ENCODE measurements at regions not wholly inside any gene's neighbourhood (a gene's known extent, or its start where the extent isn't known, plus 50 kb on each side); places are given as distances from the start of the nearest gene placed in this dataset.
"Not testable (repeated sequence)": the region's sequence is repeated elsewhere in the genome, so short reads cannot be mapped to it uniquely, and the experiment has no call there.

DNA sequence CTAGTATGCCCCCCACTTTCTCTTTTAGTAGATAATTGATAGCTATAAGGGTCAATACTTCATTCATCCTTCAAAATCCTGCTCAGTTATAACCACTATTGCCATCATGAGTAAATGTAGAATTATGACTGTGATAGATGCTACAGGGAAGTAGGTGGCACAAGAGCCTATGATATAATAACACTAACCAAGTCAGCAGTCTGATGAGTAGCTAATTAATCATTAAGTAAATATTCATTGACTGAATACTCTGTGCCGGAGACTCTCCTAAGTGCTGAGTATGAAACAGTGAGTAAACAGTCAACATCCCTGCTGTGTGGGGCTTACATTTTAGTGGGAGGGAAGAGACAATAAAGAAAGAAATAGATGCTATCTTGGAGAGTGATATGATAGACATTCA is 430.3 kb upstream of the ZNF462 start:
- no peak for DNase-seq (ENCODE audit: low spot score)

- no peak for DNase-seq (ENCODE audit: low spot score)
Observed at GRCh38 chr9:106438928-106439327, 424.0 kb upstream of the ZNF462 start.

DNA sequence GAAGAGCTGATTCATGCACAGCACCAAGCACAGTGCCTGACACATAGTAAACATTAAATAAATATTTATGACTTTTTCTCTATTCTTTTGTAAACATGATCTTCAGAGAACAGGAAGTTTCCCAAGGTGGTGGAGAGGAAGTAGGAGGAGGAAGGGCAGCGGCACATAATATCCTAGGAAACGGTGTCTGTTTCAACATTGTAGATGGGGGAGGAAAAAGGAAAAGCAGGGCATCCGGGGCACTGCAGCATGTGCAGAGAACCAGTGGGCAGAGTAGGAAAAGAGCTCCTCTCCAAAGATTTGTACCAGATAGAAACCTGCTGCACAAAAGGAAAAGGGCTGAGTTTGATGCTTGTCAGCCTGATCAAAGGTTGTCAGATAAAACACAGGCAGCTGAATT is 421.7 kb upstream of the ZNF462 start:
- DNase-seq (ENCODE audit: low spot score): no peak

DNA sequence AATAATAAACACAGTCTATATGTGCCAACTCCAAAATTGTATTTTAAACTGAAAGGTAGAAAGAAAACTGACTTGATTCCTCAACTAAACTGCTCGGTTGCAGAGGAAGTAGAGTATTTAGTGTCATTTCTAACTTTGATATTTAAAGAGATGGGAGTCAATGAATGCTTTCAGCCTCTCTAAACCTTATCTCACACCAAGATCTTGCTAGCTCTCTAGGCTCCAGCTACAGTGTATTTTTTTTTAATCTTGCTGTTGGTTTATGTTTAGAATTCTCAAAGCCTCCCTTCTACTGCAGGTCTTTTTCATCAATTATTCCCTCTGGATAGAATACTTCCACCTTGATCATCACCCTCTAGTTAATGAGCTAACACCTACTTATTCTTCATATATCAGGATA is 419.4 kb upstream of the ZNF462 start:
- no peak for DNase-seq (ENCODE audit: low spot score)

DNA sequence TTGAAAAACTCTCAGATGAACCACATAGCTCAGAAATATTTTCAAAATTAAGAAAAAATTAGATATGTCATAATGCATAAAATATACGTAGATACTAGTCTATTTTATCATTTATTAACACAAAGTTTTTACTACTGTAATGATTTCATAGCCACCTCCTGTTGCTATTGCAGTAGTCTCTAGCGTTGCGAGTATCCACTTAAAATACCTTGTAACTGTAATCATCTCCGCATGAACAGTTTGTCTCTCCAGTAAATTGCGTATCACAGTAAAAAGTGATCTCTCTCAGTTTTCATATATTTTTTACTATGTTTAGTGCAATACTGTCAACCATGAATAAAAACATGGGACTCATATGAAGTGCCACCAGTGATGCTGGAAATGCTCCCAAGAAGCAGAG is 417.9 kb upstream of the ZNF462 start:
- DNase-seq (ENCODE audit: low spot score): no peak

DNA sequence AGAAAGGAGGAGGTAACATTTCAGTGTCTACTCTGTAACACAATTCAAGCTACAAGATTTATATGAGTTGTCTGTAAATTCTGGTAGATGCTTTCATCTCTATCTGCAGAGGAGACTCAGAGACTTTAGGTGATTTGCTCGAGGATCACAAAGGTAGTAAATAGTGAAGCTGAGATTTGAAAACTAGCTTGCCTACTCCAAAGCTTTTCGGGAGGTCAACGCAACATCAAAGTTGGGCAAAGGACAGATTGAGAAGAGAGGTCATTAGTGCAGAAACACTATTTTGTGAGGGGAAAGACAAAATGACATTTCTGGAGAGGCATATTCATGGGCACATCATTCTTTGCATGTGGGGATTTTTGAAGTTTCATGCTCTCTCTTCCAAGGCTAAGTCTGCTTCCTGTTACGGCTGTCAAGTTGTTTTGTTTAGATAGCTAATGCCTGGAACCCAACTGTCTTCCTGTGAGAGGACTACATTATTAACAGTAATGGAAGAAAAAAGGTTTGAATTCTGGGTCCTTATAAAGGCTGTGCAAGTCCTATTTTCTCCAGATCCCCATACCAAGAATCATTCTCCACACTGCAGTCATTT is 413.5 kb upstream of the ZNF462 start:
- no peak for DNase-seq (ENCODE audit: low spot score)

DNA sequence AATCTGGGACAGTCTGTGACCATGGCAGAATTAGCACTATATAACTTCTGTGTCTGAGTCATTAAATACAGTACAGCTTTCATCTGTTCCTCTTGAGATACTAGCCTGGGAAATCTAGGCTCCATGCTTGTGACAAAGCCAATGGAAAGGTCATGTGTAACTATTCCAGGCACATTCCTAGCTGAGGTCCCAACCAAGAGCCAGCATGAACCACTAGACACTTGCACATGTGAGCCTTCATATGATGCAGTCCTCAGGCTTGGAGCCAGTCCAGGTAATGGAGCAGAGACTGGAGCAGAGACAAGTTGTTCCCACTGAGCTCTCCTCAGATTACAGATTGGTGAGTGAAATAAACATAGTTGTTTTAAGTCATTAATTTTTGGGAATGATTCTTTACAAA is 412.4 kb upstream of the ZNF462 start:
- no peak for DNase-seq (ENCODE audit: low spot score)

DNA sequence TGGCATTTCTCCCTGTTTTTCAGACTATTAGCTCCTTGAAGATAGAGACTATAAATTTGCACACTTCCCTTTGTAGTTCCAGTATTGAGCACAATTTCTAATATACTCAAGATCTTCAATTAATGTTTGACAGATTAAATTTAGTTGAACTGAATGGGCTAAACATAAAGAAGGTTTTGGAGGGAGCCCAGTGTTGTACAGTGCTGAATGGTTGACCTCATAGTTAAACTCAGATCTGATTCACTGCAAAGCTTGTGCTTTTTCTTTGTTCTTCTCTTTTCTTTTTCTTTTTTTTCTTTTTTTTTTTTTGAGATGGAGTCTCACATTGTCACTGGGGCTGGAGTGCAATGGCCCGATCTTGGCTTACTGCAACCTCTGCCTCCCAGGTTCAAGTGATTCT is 411.7 kb upstream of the ZNF462 start:
- no peak for DNase-seq (ENCODE audit: low spot score)

DNA sequence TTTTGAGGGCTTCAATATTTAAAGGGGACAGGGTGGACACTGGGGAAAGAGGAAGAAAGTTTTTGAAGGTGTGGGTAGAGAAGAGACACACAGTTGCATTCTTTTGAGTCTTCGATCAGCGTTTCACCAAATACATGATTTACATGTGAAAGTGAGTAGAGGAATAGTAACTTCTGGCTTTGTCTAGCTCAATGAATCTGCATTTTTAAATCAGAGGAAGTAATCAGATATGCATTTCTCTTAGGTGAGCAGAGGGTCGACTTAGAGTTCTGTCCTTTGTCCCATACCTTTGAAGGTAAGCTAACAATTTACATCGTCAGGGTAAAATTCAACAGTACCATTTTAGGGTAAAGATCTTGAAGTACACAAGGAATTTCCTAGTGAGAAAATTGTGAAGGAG is 406.4 kb upstream of the ZNF462 start:
- no peak for DNase-seq (ENCODE audit: low spot score)

DNA sequence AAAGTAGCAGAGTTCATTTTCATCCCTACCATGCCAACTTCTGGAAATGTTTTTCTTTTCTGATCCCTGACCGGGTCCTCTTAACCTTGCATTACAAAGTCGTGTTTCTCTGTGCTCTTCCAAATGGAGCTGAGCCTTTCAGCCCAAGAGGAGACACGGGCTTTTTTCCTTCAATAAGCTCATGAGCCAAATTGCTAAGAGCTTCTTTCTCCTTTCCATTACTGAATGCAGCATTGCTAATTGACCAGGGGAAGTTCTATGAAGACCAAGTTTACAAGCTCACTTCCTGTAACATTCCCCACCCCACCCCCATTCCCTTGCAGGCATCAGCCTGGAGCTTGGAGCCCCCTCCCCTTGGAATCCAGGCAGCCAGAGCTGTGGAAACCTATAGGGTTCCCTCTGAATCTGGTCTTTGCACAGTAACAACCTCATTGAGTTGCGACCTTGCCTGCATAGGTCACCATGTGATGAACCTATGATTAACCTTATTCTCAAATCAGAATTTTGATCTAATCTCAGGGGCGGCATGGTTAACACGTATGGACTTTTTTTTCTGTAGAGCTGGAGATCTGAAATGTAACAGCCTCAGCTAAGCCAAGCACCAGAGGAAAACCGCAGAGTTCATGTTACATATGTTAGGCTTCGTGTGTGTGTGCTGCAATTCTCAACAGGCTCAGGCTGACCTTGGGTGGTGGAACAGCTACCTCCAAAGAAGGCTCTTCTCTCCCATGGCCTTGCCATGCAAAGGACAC is 395.7 kb upstream of the ZNF462 start:
- no peak for DNase-seq (ENCODE audit: low spot score)

GRCh38 chr9:106467865-106468164 is 395.2 kb upstream of the ZNF462 start:
- no peak for DNase-seq (ENCODE audit: low spot score)

DNA sequence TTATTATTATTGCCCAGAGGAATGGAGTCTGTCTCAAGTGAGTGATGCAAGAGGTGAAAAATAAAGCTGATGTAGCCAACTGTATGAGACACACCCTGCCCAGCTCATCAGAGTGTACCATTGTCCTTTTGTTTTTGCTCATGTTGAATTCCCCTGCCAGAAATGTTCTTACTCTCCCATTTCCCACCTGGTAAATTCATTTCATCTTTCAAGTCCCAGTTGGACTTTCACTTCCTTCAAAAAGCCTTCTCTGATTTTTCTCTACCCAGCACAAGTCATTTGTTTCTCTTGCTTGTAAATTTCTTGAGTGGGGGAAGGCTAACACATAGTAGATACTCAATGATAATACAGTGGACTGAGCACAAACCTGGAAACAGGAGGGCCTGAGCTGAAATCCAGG is 394.5 kb upstream of the ZNF462 start:
- DNase-seq (ENCODE audit: low spot score): no peak

DNA sequence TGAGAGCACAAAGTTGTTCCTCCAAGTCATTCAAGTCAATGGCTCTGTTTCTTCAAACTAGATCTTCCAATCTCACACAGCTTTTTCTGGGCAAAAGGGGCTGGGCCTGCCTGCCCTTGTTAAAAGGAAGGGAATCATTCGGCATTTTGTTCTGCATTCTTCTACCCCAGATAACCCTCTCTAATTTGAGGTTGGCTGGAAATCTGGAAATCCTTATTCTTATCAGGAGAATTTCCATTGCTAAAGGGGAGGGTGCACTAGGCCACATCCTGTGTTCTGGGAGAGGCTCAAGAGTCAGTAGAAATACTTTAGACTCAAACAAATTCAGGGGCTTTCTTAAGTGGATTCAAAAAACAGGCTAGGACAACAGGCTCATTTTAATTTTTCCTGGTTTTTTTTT is 384.7 kb upstream of the ZNF462 start:
- no peak for DNase-seq (ENCODE audit: low spot score)

DNA sequence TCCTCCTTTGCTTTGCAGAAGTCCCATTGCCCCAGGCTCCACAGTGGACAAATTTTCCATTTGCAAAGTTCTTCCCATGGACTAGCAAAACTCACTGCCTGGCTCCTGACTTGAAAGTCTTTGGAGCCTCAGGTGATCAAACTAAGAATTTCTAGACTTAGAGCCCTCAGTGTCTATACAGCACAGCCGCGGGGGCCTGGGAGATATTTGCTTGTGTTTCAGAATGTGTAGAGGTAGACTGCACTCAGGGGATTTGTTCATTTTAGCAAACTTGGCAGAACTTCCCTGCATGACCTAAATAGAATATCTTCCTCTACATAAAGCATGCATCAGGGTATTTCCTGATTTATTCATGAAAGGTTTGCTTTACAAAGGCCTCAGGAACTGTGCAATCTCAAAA is 384.2 kb upstream of the ZNF462 start:
- DNase-seq (ENCODE audit: low spot score): no peak

DNA sequence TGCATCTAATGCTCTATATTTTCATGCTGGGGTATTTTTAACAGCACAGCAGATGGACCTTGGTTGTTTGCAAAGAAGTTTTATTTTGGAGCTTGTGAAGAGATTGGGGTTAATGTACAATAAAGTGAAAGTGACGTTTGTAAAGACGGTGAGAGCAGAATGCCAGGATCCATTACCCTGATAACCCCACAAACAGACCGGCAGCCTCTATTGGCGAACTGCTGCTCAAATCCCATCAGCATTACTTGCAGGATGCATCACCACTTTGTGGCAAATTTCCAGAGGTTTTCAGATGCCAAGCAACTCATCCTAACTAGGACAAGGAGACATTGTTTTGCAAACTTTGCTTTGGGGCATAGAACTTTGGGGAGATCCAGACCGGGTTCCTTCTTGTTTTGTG is 383.3 kb upstream of the ZNF462 start:
- DNase-seq (ENCODE audit: low spot score): no peak

- DNase-seq (ENCODE audit: low spot score): no peak
Observed at GRCh38 chr9:106481013-106481609, 381.9 kb upstream of the ZNF462 start.

DNA sequence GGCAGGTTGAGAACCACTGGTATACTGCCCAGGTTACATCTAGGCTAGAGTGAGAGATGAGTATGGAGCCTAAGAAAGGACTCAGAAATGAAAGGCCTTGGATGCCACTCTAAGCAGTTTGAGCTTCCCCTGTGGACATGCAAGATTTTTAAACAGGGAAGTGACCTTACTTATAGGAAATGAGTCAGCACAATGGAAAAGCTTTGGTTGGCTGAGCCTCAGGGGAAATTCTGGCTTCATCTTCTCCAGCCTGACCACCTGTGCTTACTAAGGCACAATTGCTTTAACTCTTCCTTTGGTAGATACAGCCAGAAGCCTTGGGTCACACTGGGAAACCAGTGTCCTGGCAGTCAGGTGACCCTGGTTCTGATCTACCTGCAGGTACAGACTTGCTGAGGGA is 380.2 kb upstream of the ZNF462 start:
- DNase-seq (ENCODE audit: low spot score): no peak

DNA sequence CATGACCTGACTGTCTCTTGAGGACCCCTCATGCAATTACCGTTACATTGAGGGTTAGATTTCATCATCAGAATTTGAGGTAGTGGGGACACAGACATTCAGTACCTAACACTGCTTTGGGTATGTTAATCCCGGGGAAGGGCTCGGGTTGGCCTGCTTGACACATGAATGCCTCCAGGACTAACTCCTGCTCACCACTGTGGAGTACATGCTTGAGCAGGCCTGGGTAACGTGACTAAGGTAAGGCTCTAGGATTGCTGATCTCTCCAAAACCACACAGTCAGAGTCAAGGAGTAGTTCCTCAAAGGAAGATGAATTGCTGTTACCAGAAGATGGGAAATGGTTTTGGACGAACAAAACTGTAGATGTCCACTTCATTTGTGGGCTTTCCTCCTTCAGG is 376.3 kb upstream of the ZNF462 start:
- no peak for DNase-seq (ENCODE audit: low spot score)

DNA sequence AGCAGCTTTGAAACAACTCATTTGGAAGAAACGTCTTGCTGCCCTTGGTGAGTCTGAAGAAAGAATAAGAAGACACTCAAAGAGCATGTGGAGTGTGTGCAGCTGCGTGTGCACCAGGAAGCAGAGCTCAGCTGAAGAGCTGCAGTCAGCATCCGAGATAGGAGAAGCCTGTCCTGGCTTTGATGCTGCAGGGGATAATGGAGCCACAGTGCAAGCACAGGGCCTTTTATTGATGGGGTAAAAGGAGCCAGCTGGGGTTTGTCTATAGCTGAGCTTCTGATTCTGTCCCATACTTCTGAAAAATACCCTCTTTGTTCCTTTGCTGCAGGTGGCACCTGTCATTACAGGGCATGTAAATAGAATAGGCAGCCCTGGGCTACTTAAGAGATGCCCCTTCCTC is 375.7 kb upstream of the ZNF462 start:
- DNase-seq (ENCODE audit: low spot score): no peak

DNA sequence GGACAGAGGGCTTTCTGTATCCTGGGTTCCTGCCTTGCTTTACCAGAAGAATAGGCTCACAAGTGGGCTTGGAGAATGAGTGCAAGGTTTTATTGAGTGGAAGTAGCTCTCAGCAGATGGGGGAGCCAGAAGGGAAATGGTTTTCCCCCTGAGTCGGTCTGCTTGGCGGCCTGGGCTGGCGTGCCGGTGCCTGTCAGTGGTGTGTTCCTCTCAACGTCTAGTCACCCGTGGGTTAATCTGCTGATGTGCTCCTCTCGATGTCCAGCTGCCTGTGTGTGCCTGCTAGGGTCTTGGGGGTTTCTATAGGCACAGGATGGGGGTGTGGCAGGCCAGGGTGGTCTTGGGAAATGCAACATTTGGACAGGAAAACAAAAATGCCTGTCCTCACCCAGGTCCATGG is 370.8 kb upstream of the ZNF462 start:
- not testable (repeated sequence) for DNase-seq (ENCODE audit: low spot score)

- DNase-seq (ENCODE audit: low spot score): no peak
Observed at GRCh38 chr9:106500171-106500570, 362.8 kb upstream of the ZNF462 start.

GRCh38 chr9:106501210-106501609 is 361.8 kb upstream of the ZNF462 start:
- not testable (repeated sequence) for DNase-seq (ENCODE audit: low spot score)

DNA sequence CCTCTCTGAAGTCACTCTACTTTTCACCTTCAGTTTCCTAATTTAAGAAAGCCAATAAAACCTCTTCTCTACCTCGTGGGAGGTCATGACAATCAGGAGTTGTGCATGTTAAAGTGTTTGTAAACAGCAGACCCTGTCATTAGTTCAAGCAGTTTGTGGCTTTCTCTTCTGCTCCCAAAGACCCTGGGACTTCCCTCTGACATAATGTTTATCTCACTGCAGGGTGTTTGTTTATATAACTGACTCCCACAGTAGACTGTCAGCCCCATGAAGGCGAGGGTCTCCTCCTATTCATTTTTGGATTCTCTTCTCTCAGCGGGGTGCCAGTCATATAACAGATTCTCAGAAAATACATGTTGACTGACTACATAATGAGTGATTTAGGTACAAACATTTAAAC is 360.0 kb upstream of the ZNF462 start:
- DNase-seq (ENCODE audit: low spot score): no peak

GRCh38 chr9:106503759-106504158 is 359.2 kb upstream of the ZNF462 start:
- DNase-seq (ENCODE audit: low spot score): no peak

All from ureter (tissue), 1 donor.